Gastrocnemius medialis (tissue), 4 donors: ENCODE measurements at regions not wholly inside any gene's neighbourhood (a gene's known extent, or its start where the extent isn't known, plus 50 kb on each side); places are given as distances from the start of the nearest gene placed in this dataset.

Experiments
- ATAC-seq, 2 donors: fragments of 150-250 bp; one replicate each; pipeline ENCODE4 v1.9.1; 2016
- DNase-seq, 2 donors: peaks; one replicate each; pipeline ENCODE4 v3.0.0-alpha.2; 2019
- H3K27ac ChIP-seq, 4 donors: fragments of 200-600 bp; sonication (generic); 1 replicate in 1 of 4; 2 replicates in 3 of 4; pipeline ENCODE4 v1.5.1; 2016 to 2018; ENCODE audit warnings: mild to moderate bottlenecking in 2 of 4, moderate library complexity in 1 of 4
- H3K27me3 ChIP-seq, 3 donors: fragments of 200-600 bp; sonication (generic) in 2 of 3; 1 replicate in 1 of 3; 2 replicates in 2 of 3; pipeline versions ENCODE4 v1.5.1 to v1.6.0; 2016 to 2019; ENCODE audit warnings: mild to moderate bottlenecking in 1 of 3, moderate library complexity in 1 of 3
- H3K36me3 ChIP-seq, 2 donors: fragments of 200-600 bp; sonication (generic) in 1 of 2; one replicate each; pipeline ENCODE4 v1.5.1; 2017 to 2018
- H3K4me1 ChIP-seq, 2 donors: fragments of 200-600 bp; sonication (generic) in 1 of 2; one replicate each; pipeline ENCODE4 v1.5.1; 2016 to 2017; ENCODE audit warnings: mild to moderate bottlenecking in 2 of 2
- H3K4me3 ChIP-seq, 4 donors: fragments of 200-600 bp; sonication (generic) in 3 of 4; 1 replicate in 1 of 4; 2 replicates in 3 of 4; pipeline ENCODE4 v1.5.1; 2016 to 2019; ENCODE audit warnings: mild to moderate bottlenecking in 2 of 4
- H3K9me3 ChIP-seq, 3 donors: fragments of 200-600 bp; sonication (generic) in 2 of 3; 1 replicate in 1 of 3; 2 replicates in 2 of 3; pipeline ENCODE4 v1.5.1; 2016 to 2019
- POLR2A ChIP-seq, 2 donors: fragments of 450-650 bp; IDR thresholded peaks; one replicate each; pipeline ENCODE4 v1.6.1; 2017; ENCODE audit warnings: antibody characterized with exemption in 2 of 2, mild to moderate bottlenecking in 2 of 2, moderate library complexity in 2 of 2
- in situ Hi-C, 4 donors: fragments of 200-750 bp; cut with MboI; loops; one replicate each; pipeline versions ENCODE4 v1.15.0 to v1.8.0; 2017; ENCODE audit warnings: low sequenced_read_pairs in 4 of 4
- intact Hi-C: fragments of 100-400 bp; cut with DNase I; formaldehyde crosslinking; loops from one replicate; pipeline ENCODE4 v1.15.1; 2023; ENCODE audit warnings: low total_unique reads
- TF ChIP-seq, protein P1 (sequence below), 5 experiments: fragments of 450-650 bp in 3 of 5; fragments of 200-600 bp in 2 of 5; sonication (generic) in 2 of 5; IDR thresholded peaks in 4 of 5; conservative IDR thresholded peaks in 1 of 5; 1 replicate in 4 of 5; 2 replicates in 1 of 5; pipeline ENCODE4 v1.5.1; 2016 to 2019; ENCODE audit warnings: antibody characterized with exemption in 5 of 5, mild to moderate bottlenecking in 3 of 5, moderate library complexity in 3 of 5

DNA sequence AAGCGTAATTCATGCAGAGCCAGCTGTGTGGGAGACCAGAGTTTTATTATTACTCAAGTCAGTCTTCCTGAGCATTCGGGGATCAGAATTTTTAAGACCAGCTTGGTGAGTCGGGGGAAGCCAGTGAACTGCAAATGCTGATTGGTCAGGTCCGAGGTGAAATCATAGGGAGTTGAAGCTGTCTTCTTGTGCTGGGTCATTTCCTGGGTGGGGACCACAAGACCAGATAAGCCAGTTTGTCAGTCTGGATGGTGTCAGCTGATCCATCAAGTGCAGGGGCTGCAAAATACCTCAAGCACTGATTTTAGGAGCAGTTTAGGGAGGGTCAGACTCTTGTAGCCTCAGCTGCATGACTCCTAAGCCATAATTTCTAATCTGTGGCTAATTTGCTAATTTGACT is 228.1 kb upstream of the ATP10A start:
- H3K4me1 ChIP-seq: no peaks in the 10 kb centered on the region
- intact Hi-C loops: no loop called here
- H3K36me3 ChIP-seq: no peaks in the 10 kb centered on the region
- no peaks in the 10 kb centered on the region for H3K9me3 ChIP-seq
- no peaks in the 10 kb centered on the region for H3K27me3 ChIP-seq
- in situ Hi-C loops: no loop called here
- no peak for TF ChIP-seq POLR2A (IDR thresholded peaks at IDR 0.05)
- ATAC-seq: no peak
- DNase-seq: no peak
- no peak overlapping the region for H3K4me3 ChIP-seq
- H3K27ac ChIP-seq: no peak overlapping the region

DNA sequence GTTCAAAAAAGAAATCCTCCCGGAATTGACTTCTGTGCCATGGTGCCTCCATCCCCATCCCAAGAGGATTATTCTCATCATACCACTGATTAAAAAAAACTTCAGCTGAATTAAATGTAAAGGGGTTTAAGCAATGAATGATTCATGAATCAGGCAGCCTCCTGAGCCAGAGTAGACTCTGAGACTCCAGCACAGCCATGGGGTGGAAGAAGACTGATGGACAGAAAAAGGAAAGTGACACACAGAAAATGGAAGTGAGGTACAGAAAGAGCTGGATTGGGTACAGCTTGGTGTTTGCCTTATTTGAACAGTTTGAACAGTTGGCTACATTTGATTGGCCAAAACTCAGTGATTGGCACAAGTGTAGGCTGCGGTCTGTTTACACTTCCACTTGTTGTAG is 224.8 kb upstream of the ATP10A start:
- no peak for TF ChIP-seq POLR2A (IDR thresholded peaks at IDR 0.05)
- TF ChIP-seq, protein P1, sequence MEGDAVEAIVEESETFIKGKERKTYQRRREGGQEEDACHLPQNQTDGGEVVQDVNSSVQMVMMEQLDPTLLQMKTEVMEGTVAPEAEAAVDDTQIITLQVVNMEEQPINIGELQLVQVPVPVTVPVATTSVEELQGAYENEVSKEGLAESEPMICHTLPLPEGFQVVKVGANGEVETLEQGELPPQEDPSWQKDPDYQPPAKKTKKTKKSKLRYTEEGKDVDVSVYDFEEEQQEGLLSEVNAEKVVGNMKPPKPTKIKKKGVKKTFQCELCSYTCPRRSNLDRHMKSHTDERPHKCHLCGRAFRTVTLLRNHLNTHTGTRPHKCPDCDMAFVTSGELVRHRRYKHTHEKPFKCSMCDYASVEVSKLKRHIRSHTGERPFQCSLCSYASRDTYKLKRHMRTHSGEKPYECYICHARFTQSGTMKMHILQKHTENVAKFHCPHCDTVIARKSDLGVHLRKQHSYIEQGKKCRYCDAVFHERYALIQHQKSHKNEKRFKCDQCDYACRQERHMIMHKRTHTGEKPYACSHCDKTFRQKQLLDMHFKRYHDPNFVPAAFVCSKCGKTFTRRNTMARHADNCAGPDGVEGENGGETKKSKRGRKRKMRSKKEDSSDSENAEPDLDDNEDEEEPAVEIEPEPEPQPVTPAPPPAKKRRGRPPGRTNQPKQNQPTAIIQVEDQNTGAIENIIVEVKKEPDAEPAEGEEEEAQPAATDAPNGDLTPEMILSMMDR (IDR thresholded peaks at IDR 0.05 in 4 of 5, conservative IDR thresholded peaks at IDR 0.05 in 1 of 5): no peak
- intact Hi-C loops: no loop called here
- ATAC-seq: no peak
- Histone ChIP-seq H3K4me1 (no peaks in the 10 kb centered on the region), H3K9me3 (no peaks in the 10 kb centered on the region), H3K36me3 (no peaks in the 10 kb centered on the region), H3K27me3 (no peaks in the 10 kb centered on the region), H3K27ac (no peak overlapping the region), H3K4me3 (no peak overlapping the region)
- DNase-seq: no peak
- in situ Hi-C loops: no loop called here

DNA sequence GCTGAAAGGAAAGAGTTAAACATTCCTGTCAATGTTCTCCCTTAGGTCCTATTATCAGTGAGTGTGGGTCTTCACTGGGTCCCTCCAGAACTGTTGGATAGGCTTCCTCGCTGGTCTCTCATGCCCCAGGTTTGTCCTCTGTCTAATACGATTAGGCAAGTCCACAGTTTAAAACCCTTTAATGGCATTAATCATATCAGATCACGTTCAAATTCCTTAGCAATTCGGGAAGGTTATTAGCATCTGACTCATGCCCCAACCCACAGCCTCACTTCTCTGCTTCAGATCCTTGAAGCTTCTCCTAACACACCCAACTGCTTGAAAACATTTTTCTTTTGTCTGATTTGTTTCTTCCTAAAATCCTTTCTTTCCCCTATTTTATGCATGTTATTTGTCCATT is 224.3 kb upstream of the ATP10A start:
- no peak overlapping the region for H3K4me3 ChIP-seq
- H3K27ac ChIP-seq: no peak overlapping the region
- no peaks in the 10 kb centered on the region for H3K4me1 ChIP-seq
- in situ Hi-C loops (no loop called here), intact Hi-C loops (no loop called here)
- ATAC-seq: no peak
- H3K27me3 ChIP-seq: no peaks in the 10 kb centered on the region
- no peak for DNase-seq
- H3K9me3 ChIP-seq: no peaks in the 10 kb centered on the region
- H3K36me3 ChIP-seq: no peaks in the 10 kb centered on the region
- TF ChIP-seq, protein P1 (IDR thresholded peaks at IDR 0.05 in 4 of 5, conservative IDR thresholded peaks at IDR 0.05 in 1 of 5): no peak
- TF ChIP-seq POLR2A (IDR thresholded peaks at IDR 0.05): no peak

DNA sequence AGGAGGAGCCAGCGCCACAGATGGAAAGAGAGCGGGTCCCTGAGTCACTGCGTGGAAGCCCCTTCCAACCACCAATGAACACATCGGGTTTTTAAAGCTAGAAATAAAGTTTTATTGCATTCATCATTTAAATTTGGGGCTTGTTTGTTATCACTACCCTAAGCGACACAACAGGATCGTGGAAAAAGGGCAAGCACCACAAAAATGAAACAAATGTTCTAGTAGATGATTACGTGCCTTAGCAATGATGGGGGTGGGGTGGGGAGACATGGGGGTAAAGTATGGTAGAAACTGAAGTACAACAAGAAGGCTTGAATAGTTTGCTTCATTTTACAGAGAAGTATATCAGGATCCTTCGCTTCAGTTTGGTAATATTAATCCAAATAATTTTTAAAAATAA is 221.6 kb upstream of the ATP10A start:
- intact Hi-C loops: no loop called here
- Histone ChIP-seq H3K4me3 (no peak overlapping the region), H3K27me3 (no peaks in the 10 kb centered on the region), H3K27ac (no peak overlapping the region), H3K4me1 (no peaks in the 10 kb centered on the region), H3K36me3 (no peaks in the 10 kb centered on the region), H3K9me3 (no peaks in the 10 kb centered on the region)
- DNase-seq (no peak), ATAC-seq (no peak)
- in situ Hi-C loops: no loop called here
- TF ChIP-seq, protein P1 (IDR thresholded peaks at IDR 0.05 in 4 of 5, conservative IDR thresholded peaks at IDR 0.05 in 1 of 5): no peak

DNA sequence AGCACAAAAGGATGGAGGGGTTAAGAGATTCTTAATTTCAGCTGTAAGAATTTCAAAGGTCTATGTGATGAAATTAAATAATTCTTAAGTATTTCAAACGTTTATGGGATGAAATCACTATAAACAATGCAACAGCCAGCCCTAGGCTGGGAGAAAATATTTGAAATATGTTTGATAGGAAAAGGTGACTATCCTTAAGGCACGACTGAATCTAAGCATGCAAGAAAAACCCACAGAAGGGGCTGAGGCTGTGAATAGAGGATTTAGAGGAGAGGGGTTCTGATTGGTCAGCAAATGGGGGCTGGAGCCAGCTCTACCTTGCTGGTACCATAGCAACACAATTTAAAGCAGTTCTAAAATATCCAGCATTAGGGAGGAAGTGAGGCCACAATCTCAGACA is 220.8 kb upstream of the ATP10A start:
- Histone ChIP-seq H3K27ac (no peak overlapping the region), H3K4me1 (no peaks in the 10 kb centered on the region), H3K27me3 (no peaks in the 10 kb centered on the region), H3K36me3 (no peaks in the 10 kb centered on the region), H3K4me3 (no peak overlapping the region), H3K9me3 (no peaks in the 10 kb centered on the region)
- DNase-seq (no peak), ATAC-seq (no peak)
- TF ChIP-seq, protein P1 (IDR thresholded peaks at IDR 0.05 in 4 of 5, conservative IDR thresholded peaks at IDR 0.05 in 1 of 5): no peak
- no peak for TF ChIP-seq POLR2A (IDR thresholded peaks at IDR 0.05)
- in situ Hi-C loops (no loop called here), intact Hi-C loops (no loop called here)
